A549 (cell line): ENCODE measurements at regions not wholly inside any gene's neighbourhood (a gene's known extent, or its start where the extent isn't known, plus 50 kb on each side); places are given as distances from the start of the nearest gene placed in this dataset.

Experiments used
- CEBPB ChIP-seq, 2 experiments: fragments of >200 bp in 1 of 2; sonication (Bioruptor Twin) in 1 of 2; formaldehyde crosslinking in 1 of 2; IDR thresholded peaks; 2 replicates each; pipeline ENCODE4 v1.6.1; 2012 to 2016
- EP300 ChIP-seq, 2 experiments: fragments of >200 bp; sonication (Bioruptor Twin); formaldehyde crosslinking; IDR thresholded peaks; 2 replicates in 1 of 2; 3 replicates in 1 of 2; pipeline ENCODE4 v1.6.1; 2016 to 2017
- POLR2A ChIP-seq: IDR thresholded peaks from 2 replicates; pipeline ENCODE4 v1.6.1; 2012; ENCODE audit warnings: mild to moderate bottlenecking, low read length
- TF ChIP-seq, protein P1 (sequence below): fragments of >200 bp; sonication (Bioruptor Twin); formaldehyde crosslinking; IDR thresholded peaks from 3 replicates; pipeline ENCODE4 v1.5.1; 2016

GRCh38 chr7:24406053-24406788 lies 122.2 kb downstream of the NPY start:
- TF ChIP-seq EP300 (IDR thresholded peaks at IDR 0.05) = no peak
- TF ChIP-seq, protein P1, sequence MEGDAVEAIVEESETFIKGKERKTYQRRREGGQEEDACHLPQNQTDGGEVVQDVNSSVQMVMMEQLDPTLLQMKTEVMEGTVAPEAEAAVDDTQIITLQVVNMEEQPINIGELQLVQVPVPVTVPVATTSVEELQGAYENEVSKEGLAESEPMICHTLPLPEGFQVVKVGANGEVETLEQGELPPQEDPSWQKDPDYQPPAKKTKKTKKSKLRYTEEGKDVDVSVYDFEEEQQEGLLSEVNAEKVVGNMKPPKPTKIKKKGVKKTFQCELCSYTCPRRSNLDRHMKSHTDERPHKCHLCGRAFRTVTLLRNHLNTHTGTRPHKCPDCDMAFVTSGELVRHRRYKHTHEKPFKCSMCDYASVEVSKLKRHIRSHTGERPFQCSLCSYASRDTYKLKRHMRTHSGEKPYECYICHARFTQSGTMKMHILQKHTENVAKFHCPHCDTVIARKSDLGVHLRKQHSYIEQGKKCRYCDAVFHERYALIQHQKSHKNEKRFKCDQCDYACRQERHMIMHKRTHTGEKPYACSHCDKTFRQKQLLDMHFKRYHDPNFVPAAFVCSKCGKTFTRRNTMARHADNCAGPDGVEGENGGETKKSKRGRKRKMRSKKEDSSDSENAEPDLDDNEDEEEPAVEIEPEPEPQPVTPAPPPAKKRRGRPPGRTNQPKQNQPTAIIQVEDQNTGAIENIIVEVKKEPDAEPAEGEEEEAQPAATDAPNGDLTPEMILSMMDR = no peak
- TF ChIP-seq POLR2A = no peak
- TF ChIP-seq CEBPB (IDR thresholded peaks at IDR 0.05) = no peak
